H9 (cell line): ENCODE measurements at regions not wholly inside any gene's neighbourhood (a gene's known extent, or its start where the extent isn't known, plus 50 kb on each side); places are given as distances from the start of the nearest gene placed in this dataset.

ENCODE experiments used
- DNase-seq: peaks from one replicate; pipeline ENCODE4 v3.0.0-alpha.2; 2017
- H2AFZ ChIP-seq: one replicate; pipeline ENCODE4 v1.6.1; 2013; ENCODE audit warnings: mild to moderate bottlenecking, low read length, control low read depth, moderate library complexity
- H2AK5ac ChIP-seq: 2 replicates; pipeline ENCODE4 v1.6.1; 2013; ENCODE audit warnings: low read length, control low read depth, mixed read lengths; ENCODE audit not compliant: insufficient read length
- H2BK120ac ChIP-seq: one replicate; pipeline ENCODE4 v1.6.1; 2013; ENCODE audit warnings: low read depth, mild to moderate bottlenecking, low read length, control low read depth, inconsistent platforms; ENCODE audit not compliant: poor library complexity, severe bottlenecking
- H2BK12ac ChIP-seq: 2 replicates; pipeline ENCODE4 v1.6.1; 2013; ENCODE audit warnings: low read length, control low read depth, mixed read lengths, low read depth; ENCODE audit not compliant: insufficient read length
- H2BK15ac ChIP-seq: 2 replicates; pipeline ENCODE4 v1.6.1; 2013; ENCODE audit warnings: low read depth, low read length, control low read depth
- H2BK20ac ChIP-seq: one replicate; pipeline ENCODE4 v1.6.1; 2013; ENCODE audit warnings: low read depth, mild to moderate bottlenecking, low read length, control low read depth, inconsistent platforms; ENCODE audit not compliant: poor library complexity, severe bottlenecking
- H2BK5ac ChIP-seq: 2 replicates; pipeline ENCODE4 v1.6.1; 2013; ENCODE audit warnings: low read length, control low read depth, mixed read lengths; ENCODE audit not compliant: insufficient read length
- H3K14ac ChIP-seq: 2 replicates; pipeline ENCODE4 v1.6.1; 2013; ENCODE audit warnings: low read length, control low read depth; ENCODE audit not compliant: insufficient read depth
- H3K18ac ChIP-seq: 2 replicates; pipeline ENCODE4 v1.6.1; 2013; ENCODE audit warnings: low read depth, mild to moderate bottlenecking, mixed read lengths, low read length, control low read depth; ENCODE audit not compliant: insufficient read length
- H3K23ac ChIP-seq: 2 replicates; pipeline ENCODE4 v1.6.1; 2013; ENCODE audit warnings: low read length, control low read depth, mixed read lengths, low read depth; ENCODE audit not compliant: insufficient read length
- H3K23me2 ChIP-seq: 2 replicates; pipeline ENCODE4 v1.6.1; 2013; ENCODE audit warnings: low read depth, mild to moderate bottlenecking, mixed read lengths, low read length, control low read depth; ENCODE audit not compliant: insufficient read length, poor library complexity, severe bottlenecking
- H3K27ac ChIP-seq: 2 replicates; pipeline ENCODE4 v1.5.1; 2013; ENCODE audit warnings: low read length, control low read depth, mixed read lengths, low read depth; ENCODE audit not compliant: insufficient read length
- H3K27me3 ChIP-seq: 2 replicates; pipeline ENCODE4 v1.6.1; 2013; ENCODE audit warnings: low read length, control low read depth, inconsistent platforms; ENCODE audit not compliant: insufficient read depth
- H3K4ac ChIP-seq: 2 replicates; pipeline ENCODE4 v1.6.1; 2013; ENCODE audit warnings: low read depth, mild to moderate bottlenecking, control low read depth, inconsistent platforms, low read length, moderate library complexity
- H3K4me1 ChIP-seq: 2 replicates; pipeline ENCODE4 v1.6.1; 2013; ENCODE audit warnings: low read length, control low read depth, inconsistent platforms; ENCODE audit not compliant: insufficient read depth
- H3K4me2 ChIP-seq: 2 replicates; pipeline ENCODE4 v1.6.1; 2013; ENCODE audit warnings: low read length, control low read depth, mixed read lengths; ENCODE audit not compliant: insufficient read length, insufficient read depth
- H3K56ac ChIP-seq: 2 replicates; pipeline ENCODE4 v1.6.1; 2013; ENCODE audit warnings: low read depth, mild to moderate bottlenecking, mixed read lengths, low read length, control low read depth; ENCODE audit not compliant: insufficient read length
- H3K79me1 ChIP-seq: 2 replicates; pipeline ENCODE4 v1.6.1; 2013; ENCODE audit warnings: low read depth, mild to moderate bottlenecking, moderate library complexity, low read length, control low read depth, inconsistent platforms; ENCODE audit not compliant: insufficient read depth, poor library complexity, severe bottlenecking
- H3K79me2 ChIP-seq: 2 replicates; pipeline ENCODE4 v1.6.1; 2013; ENCODE audit warnings: low read length, control low read depth, inconsistent platforms; ENCODE audit not compliant: insufficient read depth
- H3K9ac ChIP-seq: 2 replicates; pipeline ENCODE4 v1.6.1; 2013; ENCODE audit warnings: low read length, control low read depth, mixed read lengths; ENCODE audit not compliant: insufficient read length; ENCODE audit errors: extremely low read depth
- H3K9me3 ChIP-seq: one replicate; pipeline ENCODE4 v1.6.1; 2013; ENCODE audit warnings: low read depth, low read length, inconsistent platforms; ENCODE audit not compliant: control insufficient read depth
- H3T11ph ChIP-seq: one replicate; pipeline ENCODE4 v1.6.1; 2013; ENCODE audit warnings: mild to moderate bottlenecking, low read length, control low read depth, inconsistent platforms
- H4K20me1 ChIP-seq: one replicate; pipeline ENCODE4 v1.6.1; 2013; ENCODE audit not compliant: control insufficient read depth, insufficient read length, insufficient read depth
- H4K5ac ChIP-seq: 2 replicates; pipeline ENCODE4 v1.6.1; 2013; ENCODE audit warnings: low read depth, mild to moderate bottlenecking, mixed read lengths, low read length, control low read depth; ENCODE audit not compliant: insufficient read length
- H4K8ac ChIP-seq: replicated peaks from 2 replicates; pipeline ENCODE4 v1.6.1; 2013; ENCODE audit warnings: low read length, control low read depth, mixed read lengths, low read depth; ENCODE audit not compliant: insufficient read length
- H4K91ac ChIP-seq: 2 replicates; pipeline ENCODE4 v1.6.1; 2013; ENCODE audit warnings: low read depth, mild to moderate bottlenecking, moderate library complexity, mixed read lengths, low read length, control low read depth; ENCODE audit not compliant: insufficient read length
- H3K27ac Mint-ChIP-seq, 3 experiments: 2 replicates in 2 of 3; 3 replicates in 1 of 3; pipeline ENCODE4 v1.8.0; 2020 to 2021; ENCODE audit warnings: mixed read lengths in 3 of 3, mild to moderate bottlenecking in 1 of 3, moderate library complexity in 1 of 3
- H3K27me3 Mint-ChIP-seq: 2 replicates; pipeline ENCODE4 v1.8.0; 2021; ENCODE audit warnings: low read depth, mild to moderate bottlenecking, moderate library complexity, mixed read lengths
- H3K36me3 Mint-ChIP-seq, 3 experiments: 2 replicates in 2 of 3; 3 replicates in 1 of 3; pipeline ENCODE4 v1.8.0; 2020 to 2021; ENCODE audit warnings: low read depth in 3 of 3, mixed read lengths in 3 of 3; ENCODE audit not compliant: insufficient read depth in 1 of 3
- H3K4me1 Mint-ChIP-seq, 2 experiments: 2 replicates each; pipeline ENCODE4 v1.8.0; 2020; ENCODE audit warnings: mixed read lengths in 2 of 2
- H3K4me3 Mint-ChIP-seq, 2 experiments: 2 replicates in 1 of 2; 3 replicates in 1 of 2; pipeline ENCODE4 v1.8.0; 2020 to 2021; ENCODE audit warnings: mild to moderate bottlenecking in 2 of 2, mixed read lengths in 2 of 2, moderate library complexity in 1 of 2
- H3K9me3 Mint-ChIP-seq, 2 experiments: 2 replicates in 1 of 2; 3 replicates in 1 of 2; pipeline ENCODE4 v1.8.0; 2020; ENCODE audit warnings: mild to moderate bottlenecking in 2 of 2, mixed read lengths in 2 of 2, moderate library complexity in 1 of 2
- CTCF ChIP-seq: fragments of 200-600 bp; sonication (generic); conservative IDR thresholded peaks from 3 replicates; pipeline ENCODE4 v1.8.0; 2021; ENCODE audit warnings: antibody characterized with exemption, mild to moderate bottlenecking
- WGBS: extraction: QIAGEN DNeasy Blood & Tissue Kit; methylation state at CpG from one replicate; pipeline ENCODE4 v1.1.7; 2013; ENCODE audit warnings: missing lambda C conversion rate, low lambda C conversion rate, mixed read lengths; ENCODE audit not compliant: insufficient read length; ENCODE audit errors: extremely low coverage; 5-methylcytosine and 5-hydroxymethylcytosine counted together

- Histone ChIP-seq H3T11ph (no peak overlapping the region), H3K27me3 (no peaks in the 10 kb centered on the region), H3K79me1 (no peaks in the 10 kb centered on the region), H3K9me3 (no peaks in the 10 kb centered on the region), H3K4me2 (no peak overlapping the region), H4K91ac (no peak overlapping the region), H2BK12ac (no peak overlapping the region), H2AK5ac (no peak overlapping the region), H3K4me1 (peaks cover 6% of the 10 kb centered on the region; the same call in 1 of the 2 replicates), H4K5ac (no peak overlapping the region), H3K27ac (no peak overlapping the region), H2BK5ac (no peak overlapping the region), H4K8ac (no peak overlapping the region), H3K23ac (no peak overlapping the region), H2AFZ (no peak overlapping the region), H2BK20ac (no peak overlapping the region), H3K9ac (no peak overlapping the region), H2BK120ac (no peak overlapping the region), H2BK15ac (no peak overlapping the region), H4K20me1 (no peaks in the 10 kb centered on the region), H3K79me2 (no peaks in the 10 kb centered on the region), H3K18ac (no peak overlapping the region), H3K56ac (no peak overlapping the region), H3K23me2 (no peaks in the 10 kb centered on the region), H3K14ac (no peak overlapping the region), H3K4ac (no peak overlapping the region)
- no peaks in the 10 kb centered on the region for H3K27me3 Mint-ChIP-seq
- H3K4me1 Mint-ChIP-seq: peaks cover 39 to 49% of the 10 kb centered on the region in 2 experiments
- no peaks in the 10 kb centered on the region for H3K9me3 Mint-ChIP-seq
- WGBS: no CpG with 5 or more reads among the region's 10 CpGs
- peak overlapping the region in 1 of 3 experiments; percentile 8; a peak in 2 of 7 replicates for H3K27ac Mint-ChIP-seq
- TF ChIP-seq CTCF: no peak
- no peak overlapping the region; a peak in 1 of 5 replicates for H3K4me3 Mint-ChIP-seq
- DNase-seq: no peak
- no peaks in the 10 kb centered on the region for H3K36me3 Mint-ChIP-seq
Measured at GRCh38 chr4:181507180-181507835, 735.9 kb upstream of the TENM3 start.
